IMR-90 (cell line): ENCODE measurements at regions not wholly inside any gene's neighbourhood (a gene's known extent, or its start where the extent isn't known, plus 50 kb on each side); places are given as distances from the start of the nearest gene placed in this dataset.

Experiments used
- ATAC-seq: fragments of 200-7000 bp; cut with Tn5 transposase; 2 replicates; pipeline ENCODE4 v1.9.1; 2020; ENCODE audit warnings: low read depth, mild to moderate bottlenecking, moderate library complexity
- BruUV-seq: library from RNA; stranded (reverse); fragments of 400-500 nt; replicated peaks from 2 replicates; lab custom pipeline; 2021; lab: Mats Ljungman, UMichigan
- CTCF ChIA-PET: fragments of 300-600 bp; formaldehyde crosslinking; extraction: SDS; loops from one replicate; lab custom pipeline; 2021; ENCODE audit warnings: antibody characterized with exemption; lab: Yijun Ruan, JAX
- POLR2A ChIA-PET: fragments of 300-600 bp; sonication (Branson Sonifier 250); formaldehyde crosslinking; loops from one replicate; lab custom pipeline; 2022; ENCODE audit warnings: antibody characterized with exemption; ENCODE audit not compliant: unreplicated experiment; lab: Charles Lee
- DNase-seq: peaks from one replicate; pipeline ENCODE4 v3.0.0; 2013
- H2AFZ ChIP-seq: replicated peaks from 2 replicates; pipeline ENCODE3; 2013; ENCODE audit warnings: low read length, mild to moderate bottlenecking; ENCODE audit not compliant: poor library complexity
- H2AK5ac ChIP-seq: 2 replicates; pipeline ENCODE4 v1.6.1; 2013; ENCODE audit warnings: low read depth, low read length, inconsistent platforms
- H2AK9ac ChIP-seq: replicated peaks from 2 replicates; pipeline ENCODE3; 2013; ENCODE audit warnings: mild to moderate bottlenecking, low read depth, low read length, moderate library complexity; ENCODE audit not compliant: poor library complexity
- H2BK120ac ChIP-seq: 2 replicates; pipeline ENCODE4 v1.6.1; 2013; ENCODE audit warnings: low read depth, low read length, inconsistent platforms
- H2BK15ac ChIP-seq: 3 replicates; pipeline ENCODE4 v1.6.1; 2013; ENCODE audit warnings: low read depth, low read length, inconsistent platforms
- H2BK20ac ChIP-seq: 2 replicates; pipeline ENCODE4 v1.6.1; 2013; ENCODE audit warnings: low read depth, mild to moderate bottlenecking, inconsistent platforms, low read length, moderate library complexity
- H2BK5ac ChIP-seq: 2 replicates; pipeline ENCODE4 v1.6.1; 2013; ENCODE audit warnings: mild to moderate bottlenecking, low read depth, low read length, inconsistent platforms; ENCODE audit not compliant: poor library complexity, severe bottlenecking
- H3K14ac ChIP-seq: replicated peaks from 2 replicates; pipeline ENCODE4 v1.6.1; 2013; ENCODE audit warnings: low read depth, low read length, inconsistent platforms
- H3K18ac ChIP-seq: 2 replicates; pipeline ENCODE4 v1.6.1; 2013; ENCODE audit warnings: low read depth, low read length, control low read depth
- H3K23ac ChIP-seq: 2 replicates; pipeline ENCODE4 v1.6.1; 2013; ENCODE audit warnings: low read depth, low read length, inconsistent platforms
- H3K27ac ChIP-seq: 2 replicates; pipeline ENCODE4 v1.5.1; 2013; ENCODE audit warnings: mild to moderate bottlenecking, control low read depth, low read length; ENCODE audit not compliant: insufficient read depth
- H3K27me3 ChIP-seq: 2 replicates; pipeline ENCODE4 v1.6.1; 2013; ENCODE audit warnings: low read length; ENCODE audit not compliant: control insufficient read depth, insufficient read depth
- H3K36me3 ChIP-seq: 2 replicates; pipeline ENCODE4 v1.6.1; 2013; ENCODE audit warnings: low read length, mixed read lengths; ENCODE audit not compliant: control insufficient read depth, insufficient read depth
- H3K4ac ChIP-seq: 2 replicates; pipeline ENCODE4 v1.6.1; 2013; ENCODE audit warnings: low read depth, low read length, inconsistent platforms
- H3K4me1 ChIP-seq: 2 replicates; pipeline ENCODE4 v1.6.1; 2013; ENCODE audit warnings: low read length, mixed read lengths; ENCODE audit not compliant: control insufficient read depth, insufficient read depth
- H3K4me2 ChIP-seq: 2 replicates; pipeline ENCODE4 v1.6.1; 2013; ENCODE audit warnings: low read depth, mild to moderate bottlenecking, control low read depth, low read length, moderate library complexity
- H3K4me3 ChIP-seq: 2 replicates; pipeline ENCODE4 v1.5.1; 2013; ENCODE audit warnings: low read depth, mild to moderate bottlenecking, control low read depth, low read length, moderate library complexity; ENCODE audit not compliant: insufficient read depth
- H3K56ac ChIP-seq: 2 replicates; pipeline ENCODE4 v1.6.1; 2013; ENCODE audit warnings: low read length, inconsistent platforms; ENCODE audit not compliant: insufficient read depth; ENCODE audit errors: extremely low read depth
- H3K79me1 ChIP-seq, 2 experiments: 2 replicates each; pipeline ENCODE4 v1.6.1; 2013; ENCODE audit warnings: low read length in 2 of 2, inconsistent platforms in 1 of 2, low read depth in 1 of 2
- H3K9ac ChIP-seq: 2 replicates; pipeline ENCODE4 v1.6.1; 2013; ENCODE audit warnings: low read depth, low read length, control low read depth
- H3K9me1 ChIP-seq: 2 replicates; pipeline ENCODE4 v1.6.1; 2013; ENCODE audit warnings: low read length, inconsistent platforms; ENCODE audit not compliant: insufficient read depth
- H3K9me3 ChIP-seq: 2 replicates; pipeline ENCODE4 v1.6.1; 2013; ENCODE audit warnings: low read length; ENCODE audit not compliant: control insufficient read depth, insufficient read depth
- H4K20me1 ChIP-seq: 2 replicates; pipeline ENCODE4 v1.6.1; 2013; ENCODE audit warnings: low read length, inconsistent platforms; ENCODE audit not compliant: insufficient read depth
- H4K5ac ChIP-seq: 2 replicates; pipeline ENCODE4 v1.6.1; 2013; ENCODE audit warnings: mild to moderate bottlenecking, low read depth, low read length, control low read depth
- H4K8ac ChIP-seq, 2 experiments: 2 replicates each; pipeline ENCODE4 v1.6.1; 2013; ENCODE audit warnings: low read depth in 2 of 2, low read length in 2 of 2, control low read depth in 1 of 2, inconsistent platforms in 1 of 2
- H4K91ac ChIP-seq: 2 replicates; pipeline ENCODE4 v1.6.1; 2013; ENCODE audit warnings: low read depth, low read length, inconsistent platforms; ENCODE audit not compliant: insufficient read depth
- BHLHE40 ChIP-seq: fragments of 150-350 bp; IDR thresholded peaks from 2 replicates; pipeline ENCODE4 v1.6.1; 2016; ENCODE audit warnings: mild to moderate bottlenecking, low read depth, low read length
- CEBPB ChIP-seq: IDR thresholded peaks from 2 replicates; pipeline ENCODE4 v1.6.1; 2012; ENCODE audit warnings: low read depth, low read length, improper control_type of control experiment
- ELK1 ChIP-seq: fragments of 150-350 bp; IDR thresholded peaks from 2 replicates; pipeline ENCODE4 v1.6.1; 2016; ENCODE audit warnings: low read depth, mild to moderate bottlenecking, low read length, moderate library complexity, borderline replicate concordance
- FOS ChIP-seq: fragments of 150-350 bp; IDR thresholded peaks from 2 replicates; pipeline ENCODE4 v1.6.1; 2016; ENCODE audit warnings: low read depth, low read length
- MAFK ChIP-seq: IDR thresholded peaks from 2 replicates; pipeline ENCODE4 v1.6.1; 2012; ENCODE audit warnings: low read depth, low read length, improper control_type of control experiment
- MAZ ChIP-seq: IDR thresholded peaks from 2 replicates; pipeline ENCODE4 v1.6.1; 2012; ENCODE audit warnings: low read depth, mild to moderate bottlenecking, low read length, improper control_type of control experiment, moderate library complexity, borderline replicate concordance
- MXI1 ChIP-seq: IDR thresholded peaks from 2 replicates; pipeline ENCODE4 v1.6.1; 2012; ENCODE audit warnings: low read depth, mild to moderate bottlenecking, low read length, moderate library complexity, borderline replicate concordance
- POLR2A ChIP-seq: IDR thresholded peaks from 2 replicates; pipeline ENCODE4 v1.6.1; 2012; ENCODE audit warnings: mild to moderate bottlenecking, low read depth, low read length
- RAD21 ChIP-seq: IDR thresholded peaks from 2 replicates; pipeline ENCODE4 v1.6.1; 2012; ENCODE audit warnings: low read length, improper control_type of control experiment
- RCOR1 ChIP-seq: IDR thresholded peaks from 2 replicates; pipeline ENCODE4 v1.6.1; 2012; ENCODE audit warnings: mild to moderate bottlenecking, low read length, improper control_type of control experiment; ENCODE audit not compliant: insufficient replicate concordance
- RFX5 ChIP-seq: IDR thresholded peaks from 2 replicates; pipeline ENCODE4 v1.8.0; 2012; ENCODE audit warnings: low read depth, mild to moderate bottlenecking, low read length, moderate library complexity
- SMC3 ChIP-seq: fragments of 150-350 bp; IDR thresholded peaks from 2 replicates; pipeline ENCODE4 v1.6.1; 2016; ENCODE audit warnings: low read depth, mild to moderate bottlenecking, antibody characterized with exemption, low read length, moderate library complexity
- WGBS, 2 experiments: methylation state at CpG; one replicate each; pipeline versions ENCODE4 v1.1.5 to v1.1.7; 2013; ENCODE audit warnings: missing lambda C conversion rate in 2 of 2; ENCODE audit not compliant: insufficient read length in 1 of 2; ENCODE audit errors: extremely low coverage in 2 of 2; 5-methylcytosine and 5-hydroxymethylcytosine counted together
- dilution Hi-C: fragments of 300-500 bp; cut with HindIII; formaldehyde crosslinking; loops from one replicate; pipeline ENCODE4 v1.14.3; 2018; ENCODE audit warnings: low sequenced_read_pairs; ENCODE audit not compliant: unreplicated experiment
- in situ Hi-C: fragments of 300-500 bp; cut with MboI; formaldehyde crosslinking; loops from 3 replicates; pipeline ENCODE4 v1.14.3; 2019; ENCODE audit warnings: low sequenced_read_pairs, inconsistent platforms, mixed read lengths
- intact Hi-C: fragments of 100-400 bp; cut with micrococcal nuclease; formaldehyde crosslinking; loops from 2 replicates; pipeline ENCODE4 v1.10.0; 2022
- TF ChIP-seq, protein P1 (sequence below): conservative IDR thresholded peaks from 2 replicates; pipeline ENCODE4 v1.5.1; 2012; ENCODE audit warnings: mild to moderate bottlenecking, low read depth, low read length, improper control_type of control experiment

DNA sequence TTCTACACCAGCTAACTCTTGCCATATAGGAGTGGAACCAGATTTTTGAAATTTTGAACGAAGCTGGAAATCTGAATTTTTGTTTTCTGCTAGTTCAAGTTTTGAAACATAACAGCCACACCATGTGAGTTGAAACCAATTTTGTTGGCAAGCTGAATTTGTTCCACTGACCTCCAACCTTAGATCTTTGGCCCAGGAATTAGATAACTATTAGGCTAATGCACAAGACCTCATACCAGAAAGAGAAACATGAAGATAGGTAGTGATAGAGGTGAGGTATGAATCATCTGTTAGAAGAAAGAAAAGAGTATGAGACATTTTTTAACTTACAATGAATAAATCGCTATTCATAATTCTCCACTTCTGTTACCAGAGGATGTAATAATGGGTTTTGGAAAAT lies 76.8 kb upstream of the ACSL1 start:
- Histone ChIP-seq H2AK5ac (no peak overlapping the region), H2AFZ (no peak overlapping the region), H3K9me1 (no peaks in the 10 kb centered on the region), H4K20me1 (no peaks in the 10 kb centered on the region), H3K4ac (no peak overlapping the region), H2BK20ac (no peak overlapping the region), H2BK15ac (no peak overlapping the region), H3K56ac (no peak overlapping the region), H3K27me3 (peaks cover 8% of the 10 kb centered on the region; the same call in 1 of the 2 replicates), H3K27ac (no peak overlapping the region), H3K9ac (no peak overlapping the region), H3K14ac (no peak overlapping the region), H3K18ac (no peak overlapping the region), H4K5ac (no peak overlapping the region), H2BK5ac (no peak overlapping the region), H3K4me3 (no peak overlapping the region), H3K9me3 (no peaks in the 10 kb centered on the region), H2AK9ac (no peak overlapping the region), H3K23ac (no peak overlapping the region), H4K91ac (no peak overlapping the region), H3K4me1 (no peaks in the 10 kb centered on the region), H2BK120ac (no peak overlapping the region), H3K4me2 (no peak overlapping the region), H4K8ac (no peak overlapping the region), H3K79me1 (no peaks in the 10 kb centered on the region), H3K36me3 (no peaks in the 10 kb centered on the region)
- intact Hi-C loops (no loop called here), dilution Hi-C loops (no loop called here), in situ Hi-C loops (no loop called here)
- TF ChIP-seq, protein P1, sequence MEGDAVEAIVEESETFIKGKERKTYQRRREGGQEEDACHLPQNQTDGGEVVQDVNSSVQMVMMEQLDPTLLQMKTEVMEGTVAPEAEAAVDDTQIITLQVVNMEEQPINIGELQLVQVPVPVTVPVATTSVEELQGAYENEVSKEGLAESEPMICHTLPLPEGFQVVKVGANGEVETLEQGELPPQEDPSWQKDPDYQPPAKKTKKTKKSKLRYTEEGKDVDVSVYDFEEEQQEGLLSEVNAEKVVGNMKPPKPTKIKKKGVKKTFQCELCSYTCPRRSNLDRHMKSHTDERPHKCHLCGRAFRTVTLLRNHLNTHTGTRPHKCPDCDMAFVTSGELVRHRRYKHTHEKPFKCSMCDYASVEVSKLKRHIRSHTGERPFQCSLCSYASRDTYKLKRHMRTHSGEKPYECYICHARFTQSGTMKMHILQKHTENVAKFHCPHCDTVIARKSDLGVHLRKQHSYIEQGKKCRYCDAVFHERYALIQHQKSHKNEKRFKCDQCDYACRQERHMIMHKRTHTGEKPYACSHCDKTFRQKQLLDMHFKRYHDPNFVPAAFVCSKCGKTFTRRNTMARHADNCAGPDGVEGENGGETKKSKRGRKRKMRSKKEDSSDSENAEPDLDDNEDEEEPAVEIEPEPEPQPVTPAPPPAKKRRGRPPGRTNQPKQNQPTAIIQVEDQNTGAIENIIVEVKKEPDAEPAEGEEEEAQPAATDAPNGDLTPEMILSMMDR: no peak
- TF ChIP-seq RCOR1 (no peak), POLR2A (no peak), FOS (no peak), MXI1 (no peak), MAFK (no peak), MAZ (no peak), ELK1 (no peak), CEBPB (no peak), RFX5 (no peak), SMC3 (no peak), RAD21 (no peak), BHLHE40 (no peak)
- WGBS, 2 experiments: no CpG with 5 or more reads among the region's 2 CpGs
- POLR2A ChIA-PET: no interaction called here
- no peak for DNase-seq
- ATAC-seq: no peak
- CTCF ChIA-PET: no interaction called here
- no TSS peak for BruUV-seq
